Lung (tissue), 11 donors: ENCODE measurements at regions not wholly inside any gene's neighbourhood (a gene's known extent, or its start where the extent isn't known, plus 50 kb on each side); places are given as distances from the start of the nearest gene placed in this dataset.
"Not testable (repeated sequence)": the region's sequence is repeated elsewhere in the genome, so short reads cannot be mapped to it uniquely, and the experiment has no call there.

Experiments used
- ATAC-seq: fragments of 200-7000 bp; cut with Tn5 transposase; one replicate; pipeline ENCODE4 v1.9.1; 2020; ENCODE audit warnings: moderate number of reproducible peaks; ENCODE audit not compliant: insufficient read depth, low FRiP score
- DNase-seq, 3 donors: peaks; one replicate each; pipeline ENCODE4 v3.0.0-alpha.2; 2013 to 2017
- H3K27ac ChIP-seq, 2 donors: one replicate each; pipeline ENCODE4 v1.5.1; 2013; ENCODE audit warnings: mild to moderate bottlenecking in 2 of 2, moderate library complexity in 2 of 2, control low read depth in 1 of 2, inconsistent platforms in 1 of 2, low read depth in 1 of 2, low read length in 1 of 2
- H3K27me3 ChIP-seq, 3 donors: one replicate each; pipeline ENCODE4 v1.5.1; 2013; ENCODE audit warnings: low read length in 2 of 3; ENCODE audit not compliant: control insufficient read depth in 3 of 3, insufficient read depth in 3 of 3
- H3K36me3 ChIP-seq, 4 donors: one replicate each; pipeline ENCODE4 v1.5.1; 2013; ENCODE audit warnings: low read length in 4 of 4, mild to moderate bottlenecking in 1 of 4, moderate library complexity in 1 of 4; ENCODE audit not compliant: control insufficient read depth in 4 of 4, insufficient read depth in 4 of 4
- H3K4me1 ChIP-seq, 5 donors: one replicate each; pipeline ENCODE4 v1.5.1; 2013; ENCODE audit warnings: low read length in 5 of 5, mild to moderate bottlenecking in 2 of 5, moderate library complexity in 1 of 5; ENCODE audit not compliant: control insufficient read depth in 5 of 5, insufficient read depth in 5 of 5
- H3K4me3 ChIP-seq: one replicate; pipeline ENCODE4 v1.5.1; 2013; ENCODE audit warnings: mild to moderate bottlenecking, control low read depth, moderate library complexity
- H3K9ac ChIP-seq, 2 donors: one replicate each; pipeline ENCODE4 v1.5.1; 2013; ENCODE audit warnings: low read length in 2 of 2, control low read depth in 1 of 2; ENCODE audit not compliant: insufficient read depth in 1 of 2
- H3K9me3 ChIP-seq, 4 donors: one replicate each; pipeline ENCODE4 v1.5.1; 2013; ENCODE audit warnings: low read length in 3 of 4, mild to moderate bottlenecking in 1 of 4, moderate library complexity in 1 of 4; ENCODE audit not compliant: control insufficient read depth in 4 of 4, insufficient read depth in 3 of 4
- CTCF ChIP-seq: IDR thresholded peaks from 2 replicates; pipeline ENCODE4 v1.5.1; 2012; ENCODE audit warnings: mild to moderate bottlenecking; ENCODE audit errors: control extremely low read depth, extremely low read depth
- WGBS, 2 donors: extraction: QIAGEN DNeasy Blood & Tissue Kit; methylation state at CpG; one replicate each; pipeline ENCODE4 v1.1.7; 2013; 5-methylcytosine and 5-hydroxymethylcytosine counted together
- donor health status: control.
- donor health status: control.
- donor health status: Bipolar disorder and iron deficiency.
- donor health status: healthy.
- donor health status: DM: yes; HTN: yes; CAD: no.

DNA sequence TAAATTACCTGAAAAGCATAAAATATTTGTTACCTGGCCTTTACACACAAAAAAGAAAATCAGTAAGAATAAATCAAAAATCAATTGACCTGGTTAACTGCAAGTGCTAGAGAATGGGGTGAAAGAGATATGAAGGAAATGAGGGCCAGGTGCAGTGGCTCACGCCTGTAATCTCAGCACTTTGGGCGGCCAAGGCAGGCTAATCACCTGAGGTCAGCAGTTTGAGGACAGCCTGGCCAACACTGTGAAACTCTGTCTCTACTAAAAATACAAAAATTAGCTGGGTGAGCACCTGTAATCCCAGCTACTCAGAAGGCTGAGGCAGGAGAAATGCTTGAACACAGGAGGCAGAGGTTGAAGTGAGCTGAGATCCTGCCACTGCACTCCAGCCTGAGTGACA lies 1908.7 kb downstream of the PCDH9 start:
- H3K4me1 ChIP-seq, H3K9me3 ChIP-seq, H3K36me3 ChIP-seq, H3K27me3 ChIP-seq, H3K9ac ChIP-seq, DNase-seq, ATAC-seq, H3K4me3 ChIP-seq, H3K27ac ChIP-seq: not testable (repeated sequence)
- WGBS, 2 donors, result 86 to 93% methylated on average over 2 of the region's 2 CpGs

DNA sequence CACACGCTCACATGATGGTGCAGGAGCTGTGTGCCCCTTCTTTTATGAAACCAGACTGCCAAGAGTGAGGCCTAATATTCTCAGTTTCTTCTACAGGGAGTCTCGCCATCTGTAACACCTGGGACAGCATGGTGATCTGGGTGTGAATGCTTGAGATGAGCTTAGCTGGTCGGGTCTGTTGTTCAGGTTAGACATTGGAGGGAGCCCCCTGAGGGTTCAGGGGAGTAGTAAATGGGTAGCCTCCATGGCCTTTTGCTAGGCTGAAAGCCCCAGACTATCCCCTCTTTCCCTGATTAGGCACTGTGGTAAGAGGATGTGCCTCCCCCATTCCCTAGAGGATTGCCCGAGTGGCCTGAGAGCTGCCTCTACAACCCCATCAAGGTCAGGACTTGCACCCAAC lies 1916.1 kb downstream of the PCDH9 start:
- no peaks in the 10 kb centered on the region for H3K4me1 ChIP-seq
- H3K9ac ChIP-seq, result no peak overlapping the region
- WGBS, 2 donors, result 82 to 85% methylated on average over 4 of the region's 4 CpGs
- H3K27ac ChIP-seq, result no peak overlapping the region
- H3K27me3 ChIP-seq, result no peaks in the 10 kb centered on the region
- ATAC-seq (no peak), DNase-seq (no peak)
- peaks cover 0 to 24% (median 3%) of the 10 kb centered on the region in 4 donors for H3K9me3 ChIP-seq
- no peak for TF ChIP-seq CTCF
- no peak overlapping the region for H3K4me3 ChIP-seq
- no peaks in the 10 kb centered on the region for H3K36me3 ChIP-seq

- no peak overlapping the region for H3K27ac ChIP-seq
- DNase-seq, result no peak
Observed at GRCh38 chr13:65310663-65311328, 1919.3 kb downstream of the PCDH9 start.

GRCh38 chr13:65309906-65310305 lies 1920.2 kb downstream of the PCDH9 start:
- Histone ChIP-seq H3K4me3 (no peak overlapping the region), H3K9ac (no peak overlapping the region), H3K9me3 (peaks cover 0 to 24% (median 3%) of the 10 kb centered on the region in 4 donors), H3K27ac (no peak overlapping the region), H3K4me1 (no peaks in the 10 kb centered on the region), H3K36me3 (no peaks in the 10 kb centered on the region), H3K27me3 (no peaks in the 10 kb centered on the region)
- no peak for ATAC-seq
- TF ChIP-seq CTCF, result no peak
- DNase-seq, result no peak
- WGBS, 2 donors, result 87 to 92% methylated on average over 6 of the region's 6 CpGs

More at GRCh38 chr13:65310663-65311328, 1919.3 kb downstream of the PCDH9 start:
- no peak for ATAC-seq
- no peak overlapping the region for H3K4me3 ChIP-seq
- H3K9ac ChIP-seq, result no peak overlapping the region
- no peaks in the 10 kb centered on the region for H3K4me1 ChIP-seq
- no peaks in the 10 kb centered on the region for H3K27me3 ChIP-seq
- WGBS, 2 donors, result 92 to 93% methylated on average over 28 to 29 of the region's 29 CpGs
- no peaks in the 10 kb centered on the region for H3K36me3 ChIP-seq
- H3K9me3 ChIP-seq, result peaks cover 0 to 24% (median 3%) of the 10 kb centered on the region in 4 donors
- no peak for TF ChIP-seq CTCF

GRCh38 chr13:65308729-65309128 lies 1921.4 kb downstream of the PCDH9 start:
- not testable (repeated sequence) for H3K27ac ChIP-seq, H3K4me3 ChIP-seq, ATAC-seq, H3K4me1 ChIP-seq, DNase-seq, H3K9ac ChIP-seq, H3K27me3 ChIP-seq, H3K36me3 ChIP-seq
- peaks cover 0 to 17% (median 2%) of the 10 kb centered on the region in 4 donors for H3K9me3 ChIP-seq
- 90 to 91% methylated on average over 1 of the region's 1 CpG for whole genome bisulfite sequencing, 2 donors
